Panc1 (cell line): ENCODE measurements at regions not wholly inside any gene's neighbourhood (a gene's known extent, or its start where the extent isn't known, plus 50 kb on each side); places are given as distances from the start of the nearest gene placed in this dataset.

Source experiments
- POLR2AphosphoS5 ChIP-seq: IDR thresholded peaks from 2 replicates; pipeline ENCODE4 v1.6.1; 2012; ENCODE audit warnings: mild to moderate bottlenecking, low read depth, low read length, moderate library complexity
- SIN3A ChIP-seq: IDR thresholded peaks from 2 replicates; pipeline ENCODE4 v1.6.1; 2012; ENCODE audit warnings: low read depth, mild to moderate bottlenecking, low read length, moderate library complexity, borderline replicate concordance; ENCODE audit not compliant: insufficient read depth
- TCF7L2 ChIP-seq: IDR thresholded peaks from 2 replicates; pipeline ENCODE4 v1.6.1; 2011; ENCODE audit warnings: mild to moderate bottlenecking, low read depth, low read length, inconsistent platforms
- TF ChIP-seq, protein P1 (sequence below): fragments of 450-650 bp; IDR thresholded peaks from 2 replicates; pipeline ENCODE4 v1.5.1; 2017; ENCODE audit warnings: mild to moderate bottlenecking
- TF ChIP-seq, protein P2 (sequence below), 2 experiments: IDR thresholded peaks; 2 replicates each; pipeline ENCODE4 v1.6.1; 2011 to 2012; ENCODE audit warnings: low read depth in 2 of 2, control low read depth in 1 of 2, low read length in 1 of 2, mild to moderate bottlenecking in 1 of 2, moderate library complexity in 1 of 2; ENCODE audit not compliant: insufficient read depth in 1 of 2

- TF ChIP-seq, protein P1, sequence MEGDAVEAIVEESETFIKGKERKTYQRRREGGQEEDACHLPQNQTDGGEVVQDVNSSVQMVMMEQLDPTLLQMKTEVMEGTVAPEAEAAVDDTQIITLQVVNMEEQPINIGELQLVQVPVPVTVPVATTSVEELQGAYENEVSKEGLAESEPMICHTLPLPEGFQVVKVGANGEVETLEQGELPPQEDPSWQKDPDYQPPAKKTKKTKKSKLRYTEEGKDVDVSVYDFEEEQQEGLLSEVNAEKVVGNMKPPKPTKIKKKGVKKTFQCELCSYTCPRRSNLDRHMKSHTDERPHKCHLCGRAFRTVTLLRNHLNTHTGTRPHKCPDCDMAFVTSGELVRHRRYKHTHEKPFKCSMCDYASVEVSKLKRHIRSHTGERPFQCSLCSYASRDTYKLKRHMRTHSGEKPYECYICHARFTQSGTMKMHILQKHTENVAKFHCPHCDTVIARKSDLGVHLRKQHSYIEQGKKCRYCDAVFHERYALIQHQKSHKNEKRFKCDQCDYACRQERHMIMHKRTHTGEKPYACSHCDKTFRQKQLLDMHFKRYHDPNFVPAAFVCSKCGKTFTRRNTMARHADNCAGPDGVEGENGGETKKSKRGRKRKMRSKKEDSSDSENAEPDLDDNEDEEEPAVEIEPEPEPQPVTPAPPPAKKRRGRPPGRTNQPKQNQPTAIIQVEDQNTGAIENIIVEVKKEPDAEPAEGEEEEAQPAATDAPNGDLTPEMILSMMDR = no peak
- TF ChIP-seq TCF7L2 (no peak), POLR2AphosphoS5 (no peak), SIN3A (no peak)
- TF ChIP-seq, protein P2, sequence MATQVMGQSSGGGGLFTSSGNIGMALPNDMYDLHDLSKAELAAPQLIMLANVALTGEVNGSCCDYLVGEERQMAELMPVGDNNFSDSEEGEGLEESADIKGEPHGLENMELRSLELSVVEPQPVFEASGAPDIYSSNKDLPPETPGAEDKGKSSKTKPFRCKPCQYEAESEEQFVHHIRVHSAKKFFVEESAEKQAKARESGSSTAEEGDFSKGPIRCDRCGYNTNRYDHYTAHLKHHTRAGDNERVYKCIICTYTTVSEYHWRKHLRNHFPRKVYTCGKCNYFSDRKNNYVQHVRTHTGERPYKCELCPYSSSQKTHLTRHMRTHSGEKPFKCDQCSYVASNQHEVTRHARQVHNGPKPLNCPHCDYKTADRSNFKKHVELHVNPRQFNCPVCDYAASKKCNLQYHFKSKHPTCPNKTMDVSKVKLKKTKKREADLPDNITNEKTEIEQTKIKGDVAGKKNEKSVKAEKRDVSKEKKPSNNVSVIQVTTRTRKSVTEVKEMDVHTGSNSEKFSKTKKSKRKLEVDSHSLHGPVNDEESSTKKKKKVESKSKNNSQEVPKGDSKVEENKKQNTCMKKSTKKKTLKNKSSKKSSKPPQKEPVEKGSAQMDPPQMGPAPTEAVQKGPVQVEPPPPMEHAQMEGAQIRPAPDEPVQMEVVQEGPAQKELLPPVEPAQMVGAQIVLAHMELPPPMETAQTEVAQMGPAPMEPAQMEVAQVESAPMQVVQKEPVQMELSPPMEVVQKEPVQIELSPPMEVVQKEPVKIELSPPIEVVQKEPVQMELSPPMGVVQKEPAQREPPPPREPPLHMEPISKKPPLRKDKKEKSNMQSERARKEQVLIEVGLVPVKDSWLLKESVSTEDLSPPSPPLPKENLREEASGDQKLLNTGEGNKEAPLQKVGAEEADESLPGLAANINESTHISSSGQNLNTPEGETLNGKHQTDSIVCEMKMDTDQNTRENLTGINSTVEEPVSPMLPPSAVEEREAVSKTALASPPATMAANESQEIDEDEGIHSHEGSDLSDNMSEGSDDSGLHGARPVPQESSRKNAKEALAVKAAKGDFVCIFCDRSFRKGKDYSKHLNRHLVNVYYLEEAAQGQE (IDR thresholded peaks at IDR 0.05; ENCODE audit: insufficient read depth in 1 of 2, low read depth in 2 of 2, low read length in 1 of 2) = no peak
Measured at GRCh38 chr1:90435351-90435750, 281.8 kb downstream of the BARHL2 start.
